Bronchial epithelial cell (primary cell): ENCODE measurements at regions not wholly inside any gene's neighbourhood (a gene's known extent, or its start where the extent isn't known, plus 50 kb on each side); places are given as distances from the start of the nearest gene placed in this dataset.

Experiments
- DNase-seq: peaks from one replicate; pipeline ENCODE4 v3.0.0-alpha.2; 2010; ENCODE audit warnings: low read depth
- FAIRE-seq: peaks from 2 replicates; lab custom pipeline; 2011; peaks lifted over from hg19 to GRCh38; lab: Jason Lieb, UNC
- H3K27me3 ChIP-seq: 2 replicates; pipeline ENCODE4 v1.5.1; 2011; ENCODE audit warnings: low read length; ENCODE audit not compliant: control insufficient read depth, insufficient read depth
- H3K36me3 ChIP-seq: 2 replicates; pipeline ENCODE4 v1.5.1; 2011; ENCODE audit warnings: low read length; ENCODE audit not compliant: control insufficient read depth, insufficient read depth
- H3K4me3 ChIP-seq: 2 replicates; pipeline ENCODE4 v1.5.1; 2011; ENCODE audit warnings: mild to moderate bottlenecking, low read depth, low read length, control low read depth
- TF ChIP-seq, protein P1 (sequence below): IDR thresholded peaks from 2 replicates; pipeline ENCODE4 v1.5.1; 2011; ENCODE audit warnings: mild to moderate bottlenecking, moderate library complexity, low read length, control low read depth, inconsistent platforms; ENCODE audit not compliant: insufficient read depth, severe bottlenecking

DNA sequence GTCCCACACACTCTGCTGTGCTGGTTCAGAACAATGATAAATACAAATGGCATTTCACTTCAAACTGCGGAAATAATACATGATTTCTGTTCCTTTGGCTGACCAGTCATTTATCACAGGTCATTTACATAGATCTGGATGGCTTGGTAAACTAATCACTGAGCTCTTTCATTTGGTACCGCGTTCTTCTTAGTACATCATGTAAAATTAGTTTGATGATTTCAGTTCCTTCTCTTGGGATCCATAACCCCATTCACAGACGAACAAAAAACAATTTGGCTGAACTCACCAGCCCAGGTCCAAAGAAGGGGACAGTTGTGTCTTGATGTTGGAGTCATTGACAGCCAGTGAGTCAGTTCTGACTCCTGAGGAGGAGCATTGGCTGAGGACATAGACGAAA is 689.8 kb downstream of the INHBA start:
- H3K36me3 ChIP-seq = no peaks in the 10 kb centered on the region
- DNase-seq = no peak
- no peak for FAIRE-seq
- H3K4me3 ChIP-seq = no peak overlapping the region
- TF ChIP-seq, protein P1, sequence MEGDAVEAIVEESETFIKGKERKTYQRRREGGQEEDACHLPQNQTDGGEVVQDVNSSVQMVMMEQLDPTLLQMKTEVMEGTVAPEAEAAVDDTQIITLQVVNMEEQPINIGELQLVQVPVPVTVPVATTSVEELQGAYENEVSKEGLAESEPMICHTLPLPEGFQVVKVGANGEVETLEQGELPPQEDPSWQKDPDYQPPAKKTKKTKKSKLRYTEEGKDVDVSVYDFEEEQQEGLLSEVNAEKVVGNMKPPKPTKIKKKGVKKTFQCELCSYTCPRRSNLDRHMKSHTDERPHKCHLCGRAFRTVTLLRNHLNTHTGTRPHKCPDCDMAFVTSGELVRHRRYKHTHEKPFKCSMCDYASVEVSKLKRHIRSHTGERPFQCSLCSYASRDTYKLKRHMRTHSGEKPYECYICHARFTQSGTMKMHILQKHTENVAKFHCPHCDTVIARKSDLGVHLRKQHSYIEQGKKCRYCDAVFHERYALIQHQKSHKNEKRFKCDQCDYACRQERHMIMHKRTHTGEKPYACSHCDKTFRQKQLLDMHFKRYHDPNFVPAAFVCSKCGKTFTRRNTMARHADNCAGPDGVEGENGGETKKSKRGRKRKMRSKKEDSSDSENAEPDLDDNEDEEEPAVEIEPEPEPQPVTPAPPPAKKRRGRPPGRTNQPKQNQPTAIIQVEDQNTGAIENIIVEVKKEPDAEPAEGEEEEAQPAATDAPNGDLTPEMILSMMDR = no peak
- no peaks in the 10 kb centered on the region for H3K27me3 ChIP-seq

DNA sequence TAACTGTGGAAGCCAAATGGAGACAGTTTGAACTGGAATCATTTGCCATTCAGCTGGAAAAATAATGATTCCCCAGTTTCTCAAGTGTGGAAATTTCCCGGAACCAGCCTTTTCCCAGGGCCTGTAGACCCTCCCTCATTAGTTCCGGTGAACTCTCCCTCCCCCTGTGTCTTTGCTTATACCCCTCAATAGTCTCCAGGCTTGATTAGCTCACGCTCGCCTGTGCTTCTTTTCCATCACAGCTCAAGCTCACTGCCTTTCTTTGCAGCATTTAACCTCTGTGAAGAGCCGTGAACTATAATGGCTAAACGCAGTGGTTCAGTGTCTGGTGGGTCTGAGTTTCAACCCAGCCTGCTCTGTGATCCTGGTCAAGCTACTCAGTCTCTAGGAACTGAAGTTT is 690.8 kb downstream of the INHBA start:
- H3K36me3 ChIP-seq = no peaks in the 10 kb centered on the region
- H3K4me3 ChIP-seq = no peak overlapping the region
- FAIRE-seq (peak; percentile 62), DNase-seq (no peak)
- TF ChIP-seq, protein P1 = no peak
- no peaks in the 10 kb centered on the region for H3K27me3 ChIP-seq

DNA sequence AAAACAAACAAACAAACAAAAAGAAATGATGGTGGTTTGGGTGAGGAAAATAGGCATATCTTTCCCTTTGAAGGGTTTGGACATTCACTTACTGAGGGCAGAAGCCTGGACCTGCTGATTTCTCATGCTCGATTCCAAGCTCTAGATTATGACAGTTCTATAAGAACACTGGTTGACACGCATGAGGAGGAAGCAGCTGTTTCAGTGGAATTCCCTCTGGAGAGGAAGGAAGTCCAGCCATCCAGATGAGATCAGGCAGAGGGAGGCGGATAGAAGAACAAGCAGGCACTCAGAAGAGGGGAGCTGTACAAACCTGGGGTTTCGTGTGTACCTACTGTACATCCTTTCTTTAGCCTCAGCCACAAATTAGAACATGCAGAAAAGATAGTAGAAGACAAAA is 691.9 kb downstream of the INHBA start:
- TF ChIP-seq, protein P1 = no peak
- H3K27me3 ChIP-seq = no peaks in the 10 kb centered on the region
- H3K4me3 ChIP-seq = no peak overlapping the region
- no peaks in the 10 kb centered on the region for H3K36me3 ChIP-seq
- DNase-seq (no peak), FAIRE-seq (no peak)

DNA sequence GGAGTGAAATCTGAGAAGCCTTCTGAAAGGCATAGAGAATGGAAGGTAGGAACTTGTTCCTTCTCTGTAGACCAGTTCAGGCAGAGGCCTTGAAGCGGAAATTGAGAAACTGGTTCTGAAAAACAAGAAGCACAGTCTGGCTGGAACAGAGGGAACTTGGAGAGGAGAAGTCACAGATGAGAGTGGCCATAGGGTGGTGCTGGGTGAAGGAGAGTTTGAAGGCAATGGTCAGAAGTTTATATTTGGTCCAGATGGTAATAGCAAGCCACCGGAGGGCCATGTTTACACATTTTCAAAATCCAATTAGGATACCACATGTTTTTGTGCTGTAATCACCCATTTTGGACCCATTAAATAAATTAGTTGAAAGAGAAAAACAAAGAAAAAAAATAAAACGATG is 692.5 kb downstream of the INHBA start:
- no peaks in the 10 kb centered on the region for H3K27me3 ChIP-seq
- FAIRE-seq = no peak
- no peaks in the 10 kb centered on the region for H3K36me3 ChIP-seq
- TF ChIP-seq, protein P1 = no peak
- H3K4me3 ChIP-seq = no peak overlapping the region
- peak; percentile 76 for DNase-seq

DNA sequence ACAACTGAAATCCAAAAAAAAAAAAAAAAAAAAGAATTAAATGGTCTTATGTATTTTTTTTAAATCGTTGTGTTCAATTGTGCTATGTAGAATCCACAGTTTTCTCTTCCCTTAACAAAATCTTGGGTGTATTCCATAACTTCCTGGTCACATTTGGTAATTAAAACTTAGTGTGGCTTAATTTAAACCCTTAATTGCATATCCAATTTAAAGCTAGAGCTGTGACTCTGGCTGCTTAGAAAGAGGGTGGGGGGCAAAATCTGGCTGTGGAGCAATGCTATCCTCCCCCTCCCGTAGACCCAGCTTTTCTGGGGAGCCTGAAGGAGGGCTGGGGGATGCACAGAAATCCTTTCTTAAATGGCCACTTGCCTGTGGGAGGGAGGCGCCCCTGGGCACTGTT is 695.1 kb downstream of the INHBA start:
- no peak for DNase-seq
- Histone ChIP-seq H3K4me3 (no peak overlapping the region), H3K36me3 (no peaks in the 10 kb centered on the region), H3K27me3 (no peaks in the 10 kb centered on the region)
- FAIRE-seq = no peak
- TF ChIP-seq, protein P1 = no peak

DNA sequence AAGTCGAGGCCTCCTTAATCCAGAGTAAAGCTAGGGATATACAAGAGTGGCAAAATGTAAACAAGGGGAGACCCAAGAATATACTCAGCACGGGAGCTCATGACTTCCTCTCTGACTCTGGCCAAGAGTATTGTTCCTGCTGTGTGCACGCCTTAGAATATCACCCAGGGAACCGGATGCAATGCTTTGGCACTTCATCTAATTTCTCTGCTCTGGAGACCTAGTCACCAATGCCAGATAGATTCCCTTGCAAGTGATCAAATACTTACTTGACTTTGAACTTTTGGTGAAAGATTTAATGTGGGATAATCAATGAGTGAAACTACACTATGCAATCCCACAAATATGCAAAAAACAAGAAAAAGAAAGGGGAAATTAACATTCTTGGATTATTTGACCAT is 695.5 kb downstream of the INHBA start:
- TF ChIP-seq, protein P1 = no peak
- DNase-seq (peak; percentile 34), FAIRE-seq (no peak)

More for the DNA sequence above, 695.5 kb downstream of the INHBA start:
- H3K27me3 ChIP-seq = no peaks in the 10 kb centered on the region
- no peak overlapping the region for H3K4me3 ChIP-seq
- no peaks in the 10 kb centered on the region for H3K36me3 ChIP-seq
